Right renal pelvis (tissue), 4 donors: ENCODE measurements at regions not wholly inside any gene's neighbourhood (a gene's known extent, or its start where the extent isn't known, plus 50 kb on each side); places are given as distances from the start of the nearest gene placed in this dataset.

Source experiments
- DNase-seq, 4 donors: peaks; one replicate each; pipeline ENCODE4 v3.0.0-alpha.2; 2013; ENCODE audit warnings: low read depth in 4 of 4, low spot score in 3 of 4, missing footprints in 1 of 4

- peak in 1 of 4 donors; percentile 32 for DNase-seq
These were observed 164.9 kb upstream of the SASH1 start for GRCh38 chr6:148177589-148178233.

GRCh38 chr6:148179786-148180185, 162.9 kb upstream of the SASH1 start:
- DNase-seq = no peak

GRCh38 chr6:148182378-148182777, 160.3 kb upstream of the SASH1 start:
- no peak for DNase-seq

- no peak for DNase-seq
These were observed 158.9 kb upstream of the SASH1 start for GRCh38 chr6:148183776-148184175.

GRCh38 chr6:148186916-148187315, 155.7 kb upstream of the SASH1 start:
- no peak for DNase-seq

- DNase-seq = no peak
These were observed 150.3 kb upstream of the SASH1 start for GRCh38 chr6:148192310-148192709.

GRCh38 chr6:148193063-148193680, 149.5 kb upstream of the SASH1 start:
- no peak for DNase-seq

- DNase-seq = no peak
These were observed 147.1 kb upstream of the SASH1 start for GRCh38 chr6:148195511-148195910.

GRCh38 chr6:148199584-148199983, 143.1 kb upstream of the SASH1 start:
- DNase-seq = no peak

- no peak for DNase-seq
These were observed 142.3 kb upstream of the SASH1 start for GRCh38 chr6:148200293-148200692.

- no peak for DNase-seq
These were observed 141.9 kb upstream of the SASH1 start for GRCh38 chr6:148200781-148201180.

GRCh38 chr6:148203281-148203925, 139.2 kb upstream of the SASH1 start:
- DNase-seq = no peak

GRCh38 chr6:148203970-148204369, 138.7 kb upstream of the SASH1 start:
- DNase-seq = no peak

- no peak for DNase-seq
These were observed 134.3 kb upstream of the SASH1 start for GRCh38 chr6:148208298-148208697.

- no peak for DNase-seq
These were observed 130.8 kb upstream of the SASH1 start for GRCh38 chr6:148211777-148212324.

- DNase-seq = no peak
These were observed 130.3 kb upstream of the SASH1 start for GRCh38 chr6:148212366-148212765.

GRCh38 chr6:148213366-148213765, 129.3 kb upstream of the SASH1 start:
- no peak for DNase-seq

- DNase-seq = no peak
These were observed 128.0 kb upstream of the SASH1 start for GRCh38 chr6:148214667-148215066.

GRCh38 chr6:148217051-148217450, 125.6 kb upstream of the SASH1 start:
- DNase-seq = no peak

GRCh38 chr6:148217921-148218320, 124.7 kb upstream of the SASH1 start:
- no peak for DNase-seq

GRCh38 chr6:148218542-148219258, 123.9 kb upstream of the SASH1 start:
- no peak for DNase-seq
